Trophoblast cell (in vitro differentiated cells and primary cell): ENCODE measurements at regions not wholly inside any gene's neighbourhood (a gene's known extent, or its start where the extent isn't known, plus 50 kb on each side); places are given as distances from the start of the nearest gene placed in this dataset.
A peak's percentile ranks its signal among the peaks of the same experiment; 100 is the strongest.

ENCODE experiments used
- DNase-seq, 2 donors: peaks; one replicate each; pipeline ENCODE4 v3.0.0-alpha.2; 2016
- H2AFZ ChIP-seq: 2 replicates; pipeline ENCODE4 v1.6.1; 2013; ENCODE audit warnings: low read length, moderate library complexity, mild to moderate bottlenecking; ENCODE audit not compliant: insufficient read depth, poor library complexity
- H2AK5ac ChIP-seq: 2 replicates; pipeline ENCODE4 v1.6.1; 2013; ENCODE audit warnings: mild to moderate bottlenecking, low read length
- H2BK120ac ChIP-seq: 2 replicates; pipeline ENCODE4 v1.6.1; 2013; ENCODE audit warnings: low read length, mild to moderate bottlenecking, moderate library complexity; ENCODE audit not compliant: insufficient read depth, poor library complexity
- H2BK12ac ChIP-seq: 2 replicates; pipeline ENCODE4 v1.6.1; 2013; ENCODE audit warnings: mild to moderate bottlenecking, low read length, moderate library complexity
- H2BK5ac ChIP-seq: 2 replicates; pipeline ENCODE4 v1.6.1; 2013; ENCODE audit warnings: low read length, low read depth, moderate library complexity, mild to moderate bottlenecking; ENCODE audit not compliant: poor library complexity
- H3K14ac ChIP-seq: 2 replicates; pipeline ENCODE4 v1.6.1; 2013; ENCODE audit warnings: mild to moderate bottlenecking, low read length
- H3K18ac ChIP-seq: 2 replicates; pipeline ENCODE4 v1.6.1; 2013; ENCODE audit warnings: mild to moderate bottlenecking, low read length
- H3K23ac ChIP-seq: 2 replicates; pipeline ENCODE4 v1.6.1; 2013; ENCODE audit warnings: low read length
- H3K27ac ChIP-seq: 2 replicates; pipeline ENCODE4 v1.5.1; 2013; ENCODE audit warnings: low read depth, mild to moderate bottlenecking, inconsistent platforms, low read length, moderate library complexity
- H3K27me3 ChIP-seq: 2 replicates; pipeline ENCODE4 v1.6.1; 2013; ENCODE audit warnings: inconsistent platforms, mild to moderate bottlenecking, low read length, moderate library complexity; ENCODE audit not compliant: insufficient read depth
- H3K36me3 ChIP-seq, 2 experiments: 1 replicate in 1 of 2; 2 replicates in 1 of 2; pipeline ENCODE4 v1.6.1; 2013; ENCODE audit warnings: low read length in 2 of 2, mild to moderate bottlenecking in 2 of 2, moderate library complexity in 1 of 2; ENCODE audit not compliant: insufficient read depth in 2 of 2, control insufficient read depth in 1 of 2
- H3K4ac ChIP-seq: 2 replicates; pipeline ENCODE4 v1.6.1; 2013; ENCODE audit warnings: low read depth, mild to moderate bottlenecking, low read length, moderate library complexity
- H3K4me1 ChIP-seq, 2 experiments: 1 replicate in 1 of 2; 2 replicates in 1 of 2; pipeline ENCODE4 v1.6.1; 2013; ENCODE audit warnings: low read length in 2 of 2, mild to moderate bottlenecking in 2 of 2, moderate library complexity in 1 of 2; ENCODE audit not compliant: insufficient read depth in 2 of 2, control insufficient read depth in 1 of 2
- H3K4me2 ChIP-seq: 2 replicates; pipeline ENCODE4 v1.6.1; 2013; ENCODE audit warnings: inconsistent platforms, mild to moderate bottlenecking, low read length, moderate library complexity
- H3K4me3 ChIP-seq: 2 replicates; pipeline ENCODE4 v1.5.1; 2013; ENCODE audit warnings: mild to moderate bottlenecking, low read depth, low read length, inconsistent platforms
- H3K79me1 ChIP-seq: one replicate; pipeline ENCODE4 v1.6.1; 2013; ENCODE audit warnings: low read length
- H3K79me2 ChIP-seq: 2 replicates; pipeline ENCODE4 v1.6.1; 2013; ENCODE audit warnings: low read length, mild to moderate bottlenecking; ENCODE audit not compliant: control insufficient read depth, insufficient read depth, poor library complexity
- H3K9ac ChIP-seq: 2 replicates; pipeline ENCODE4 v1.6.1; 2013; ENCODE audit warnings: mild to moderate bottlenecking, low read length
- H3K9me3 ChIP-seq: 2 replicates; pipeline ENCODE4 v1.6.1; 2013; ENCODE audit warnings: low read depth, mild to moderate bottlenecking, control low read depth, inconsistent platforms, low read length; ENCODE audit not compliant: insufficient read depth
- H4K12ac ChIP-seq: 2 replicates; pipeline ENCODE4 v1.6.1; 2013; ENCODE audit warnings: low read depth, mild to moderate bottlenecking, low read length, moderate library complexity
- H4K8ac ChIP-seq: 2 replicates; pipeline ENCODE4 v1.6.1; 2013; ENCODE audit warnings: low read depth, mild to moderate bottlenecking, low read length, moderate library complexity
- H4K91ac ChIP-seq: one replicate; pipeline ENCODE4 v1.6.1; 2013; ENCODE audit warnings: low read depth, mild to moderate bottlenecking, low read length, moderate library complexity
- WGBS: extraction: QIAGEN DNeasy Blood & Tissue Kit; methylation state at CpG from one replicate; pipeline ENCODE4 v1.1.7; 2013; ENCODE audit warnings: missing lambda C conversion rate; ENCODE audit not compliant: insufficient read length, insufficient coverage; ENCODE audit errors: extremely low coverage; 5-methylcytosine and 5-hydroxymethylcytosine counted together

GRCh38 chr2:17107151-17107550 lies 411.1 kb downstream of the RAD51AP2 start:
- Histone ChIP-seq H2BK12ac (no peak overlapping the region), H2BK120ac (no peak overlapping the region), H2AK5ac (no peak overlapping the region), H3K4me1 (no peaks in the 10 kb centered on the region), H3K4me3 (no peak overlapping the region), H3K4me2 (no peak overlapping the region), H3K79me1 (no peaks in the 10 kb centered on the region), H3K27me3 (no peaks in the 10 kb centered on the region), H3K27ac (no peak overlapping the region), H3K9ac (no peak overlapping the region), H3K36me3 (no peaks in the 10 kb centered on the region), H4K91ac (no peak overlapping the region), H3K79me2 (no peaks in the 10 kb centered on the region), H3K23ac (no peak overlapping the region), H3K4ac (no peak overlapping the region), H4K8ac (no peak overlapping the region), H3K14ac (no peak overlapping the region), H4K12ac (no peak overlapping the region), H3K18ac (no peak overlapping the region), H3K9me3 (no peaks in the 10 kb centered on the region), H2AFZ (no peak overlapping the region), H2BK5ac (no peak overlapping the region)
- no peak for DNase-seq
- WGBS: no CpG with 5 or more reads among the region's 2 CpGs

GRCh38 chr2:17106418-17106817 lies 411.8 kb downstream of the RAD51AP2 start:
- Histone ChIP-seq H3K9ac (no peak overlapping the region), H3K4me3 (no peak overlapping the region), H3K23ac (peak overlapping the region; percentile 62)

GRCh38 chr2:17104454-17104853 lies 413.8 kb downstream of the RAD51AP2 start:
- H3K9ac ChIP-seq: no peak overlapping the region
- no peaks in the 10 kb centered on the region for H3K4me1 ChIP-seq
- no peak overlapping the region for H2AFZ ChIP-seq

More at GRCh38 chr2:17106418-17106817, 411.8 kb downstream of the RAD51AP2 start:
- H4K91ac ChIP-seq: no peak overlapping the region
- H2AK5ac ChIP-seq: no peak overlapping the region
- no peak for DNase-seq
- no peak overlapping the region for H4K8ac ChIP-seq
- no peaks in the 10 kb centered on the region for H3K27me3 ChIP-seq
- H3K36me3 ChIP-seq: no peaks in the 10 kb centered on the region
- no peaks in the 10 kb centered on the region for H3K79me1 ChIP-seq
- no peak overlapping the region for H3K14ac ChIP-seq
- no peak overlapping the region for H2BK120ac ChIP-seq
- no peak overlapping the region for H2BK5ac ChIP-seq
- H3K4ac ChIP-seq: no peak overlapping the region
- H3K27ac ChIP-seq: no peak overlapping the region
- no peak overlapping the region for H4K12ac ChIP-seq
- no peak overlapping the region for H3K18ac ChIP-seq
- H2AFZ ChIP-seq: no peak overlapping the region
- no peaks in the 10 kb centered on the region for H3K4me1 ChIP-seq
- H3K4me2 ChIP-seq: no peak overlapping the region
- no peaks in the 10 kb centered on the region for H3K9me3 ChIP-seq
- H3K79me2 ChIP-seq: no peaks in the 10 kb centered on the region
- no CpG with 5 or more reads among the region's 1 CpG for WGBS
- H2BK12ac ChIP-seq: no peak overlapping the region

DNA sequence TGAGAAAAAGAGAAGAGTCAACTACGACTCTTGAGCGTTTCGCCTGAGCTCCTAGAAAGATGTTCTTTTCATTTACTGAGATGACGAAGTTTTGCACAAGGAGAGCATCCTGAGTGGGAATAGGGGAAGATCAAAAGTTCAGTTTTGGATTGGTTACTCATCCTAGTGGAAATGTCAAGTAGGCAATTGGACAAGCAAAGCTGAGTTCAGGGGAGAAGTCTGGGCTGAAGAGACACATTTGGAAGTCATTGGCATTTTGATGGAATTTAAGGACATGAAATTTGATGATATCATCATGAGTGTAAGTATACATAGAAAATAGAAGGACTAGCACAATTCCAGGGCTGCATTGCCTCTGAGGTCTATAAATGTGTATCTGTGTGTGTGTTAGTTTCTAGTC lies 416.6 kb downstream of the RAD51AP2 start:
- Histone ChIP-seq H2AFZ (no peak overlapping the region), H3K14ac (no peak overlapping the region), H4K12ac (no peak overlapping the region), H2BK12ac (no peak overlapping the region), H3K79me2 (no peaks in the 10 kb centered on the region), H3K27ac (no peak overlapping the region), H3K4me3 (no peak overlapping the region), H3K4me2 (no peak overlapping the region), H2BK5ac (no peak overlapping the region), H2AK5ac (no peak overlapping the region), H2BK120ac (no peak overlapping the region), H3K9ac (no peak overlapping the region), H3K36me3 (no peaks in the 10 kb centered on the region), H4K8ac (no peak overlapping the region), H3K27me3 (no peaks in the 10 kb centered on the region), H3K9me3 (no peaks in the 10 kb centered on the region), H3K18ac (no peak overlapping the region), H3K79me1 (no peaks in the 10 kb centered on the region), H3K4me1 (no peaks in the 10 kb centered on the region), H4K91ac (no peak overlapping the region), H3K23ac (no peak overlapping the region), H3K4ac (no peak overlapping the region)
- WGBS: no CpG with 5 or more reads among the region's 4 CpGs
- DNase-seq: no peak

More at GRCh38 chr2:17104454-17104853, 413.8 kb downstream of the RAD51AP2 start:
- no peak overlapping the region for H3K4me2 ChIP-seq
- H3K27ac ChIP-seq: no peak overlapping the region
- no peak overlapping the region for H3K18ac ChIP-seq
- H2BK120ac ChIP-seq: no peak overlapping the region
- H2BK5ac ChIP-seq: no peak overlapping the region
- H3K4ac ChIP-seq: no peak overlapping the region
- no peak overlapping the region for H2BK12ac ChIP-seq
- no peak overlapping the region for H4K12ac ChIP-seq
- H3K79me2 ChIP-seq: no peaks in the 10 kb centered on the region
- no peak overlapping the region for H4K8ac ChIP-seq
- DNase-seq: no peak
- H3K79me1 ChIP-seq: no peaks in the 10 kb centered on the region
- H3K9me3 ChIP-seq: no peaks in the 10 kb centered on the region
- no peak overlapping the region for H3K23ac ChIP-seq
- H3K27me3 ChIP-seq: no peaks in the 10 kb centered on the region
- H2AK5ac ChIP-seq: no peak overlapping the region
- H4K91ac ChIP-seq: no peak overlapping the region
- no peak overlapping the region for H3K14ac ChIP-seq
- no peaks in the 10 kb centered on the region for H3K36me3 ChIP-seq
- no peak overlapping the region for H3K4me3 ChIP-seq
